Muscle of leg (tissue), 3 donors: ENCODE measurements at regions not wholly inside any gene's neighbourhood (a gene's known extent, or its start where the extent isn't known, plus 50 kb on each side); places are given as distances from the start of the nearest gene placed in this dataset.

ENCODE experiments used
- DNase-seq: peaks from one replicate; pipeline ENCODE4 v3.0.0; 2013
- H3K27ac ChIP-seq: one replicate; pipeline ENCODE4 v1.5.1; 2013; ENCODE audit warnings: mild to moderate bottlenecking, low read length, control low read depth
- H3K27me3 ChIP-seq: one replicate; pipeline ENCODE4 v1.6.1; 2013; ENCODE audit warnings: low read length; ENCODE audit not compliant: control insufficient read depth, insufficient read depth
- H3K36me3 ChIP-seq: one replicate; pipeline ENCODE4 v1.6.1; 2013; ENCODE audit warnings: low read length; ENCODE audit not compliant: control insufficient read depth, insufficient read depth
- H3K4me1 ChIP-seq: one replicate; pipeline ENCODE4 v1.6.1; 2013; ENCODE audit warnings: low read length; ENCODE audit not compliant: control insufficient read depth, insufficient read depth
- H3K4me3 ChIP-seq: one replicate; pipeline ENCODE4 v1.5.1; 2013; ENCODE audit warnings: low read length, control low read depth
- H3K9me3 ChIP-seq: replicated peaks from 2 replicates; pipeline ENCODE4 v1.6.1; 2013; ENCODE audit warnings: low read depth, low read length; ENCODE audit not compliant: control insufficient read depth
- WGBS: methylation state at CpG from one replicate; pipeline ENCODE4 v1.1.5; 2013; ENCODE audit warnings: missing lambda C conversion rate; ENCODE audit not compliant: insufficient coverage; 5-methylcytosine and 5-hydroxymethylcytosine counted together

DNA sequence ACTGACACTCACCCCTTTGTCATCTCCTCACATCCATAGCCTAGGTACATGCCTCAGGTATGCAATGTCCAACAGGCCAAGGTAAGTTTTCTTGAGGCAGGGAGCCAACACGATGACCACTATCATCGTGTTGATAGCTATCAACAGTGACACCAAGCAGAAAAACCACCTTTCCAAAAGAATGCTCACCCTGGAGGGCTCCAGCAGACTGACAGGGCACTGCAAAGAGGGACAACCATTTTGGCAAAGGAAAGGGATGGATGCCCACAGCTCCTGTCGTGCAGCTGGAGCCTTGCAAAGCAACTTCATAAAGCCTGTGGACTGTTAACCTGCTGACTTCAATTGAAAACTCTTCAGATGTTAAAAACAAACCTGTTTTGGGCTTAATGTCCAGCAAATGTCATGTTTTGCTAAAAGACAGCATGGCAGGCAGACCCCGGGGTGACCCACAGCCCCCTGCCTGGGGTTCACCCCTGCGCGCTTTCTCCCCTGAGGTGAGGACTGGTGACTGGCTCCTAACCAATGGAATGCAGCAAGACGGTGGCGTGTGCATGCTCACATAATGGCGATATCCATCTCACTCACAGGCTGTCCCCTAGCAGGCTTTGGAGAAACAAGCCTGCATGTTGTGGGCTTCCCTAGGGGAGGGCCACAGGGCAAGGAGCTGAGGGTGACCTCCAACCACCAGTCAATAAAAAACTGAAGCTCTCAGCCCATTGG lies 293.8 kb downstream of the TCERG1L start:
- DNase-seq = no peak
- no peak overlapping the region for H3K4me3 ChIP-seq
- WGBS = 66% methylated on average over 6 of the region's 9 CpGs
- no peaks in the 10 kb centered on the region for H3K36me3 ChIP-seq
- H3K27me3 ChIP-seq = peaks cover 17% of the 10 kb centered on the region
- H3K9me3 ChIP-seq = no peaks in the 10 kb centered on the region
- H3K4me1 ChIP-seq = peaks cover 3% of the 10 kb centered on the region
- no peak overlapping the region for H3K27ac ChIP-seq

DNA sequence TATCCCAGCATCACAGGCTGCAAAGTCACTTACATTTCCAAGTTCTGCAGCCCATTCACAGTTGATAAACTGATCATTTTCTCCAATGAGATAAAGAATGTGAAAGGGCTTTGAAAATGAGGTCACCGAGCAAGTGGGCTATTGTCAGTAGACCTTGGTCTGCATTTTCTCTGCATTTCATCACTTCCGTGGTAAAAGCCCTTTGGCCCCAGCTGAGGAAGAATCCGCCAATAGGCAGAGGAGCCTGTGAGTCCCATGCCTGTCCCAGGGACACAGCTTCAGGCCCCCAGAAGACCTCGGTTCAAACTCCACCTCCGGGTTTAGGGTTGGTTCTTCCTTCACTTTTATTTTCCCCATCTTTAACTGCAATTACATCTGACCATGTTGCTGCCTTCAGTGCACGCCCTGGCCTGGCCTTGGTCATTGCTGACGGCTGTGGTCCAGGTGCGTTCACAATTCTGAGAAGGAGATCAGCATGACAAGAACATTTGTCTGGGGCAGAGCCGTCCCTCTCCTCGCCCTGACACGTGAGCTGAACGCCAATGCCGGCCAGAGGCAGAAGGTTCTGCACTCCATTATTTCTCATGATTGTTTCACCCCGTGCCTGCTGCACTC lies 292.5 kb downstream of the TCERG1L start:
- no peak overlapping the region for H3K27ac ChIP-seq
- H3K4me3 ChIP-seq = no peak overlapping the region
- no peak for DNase-seq
- WGBS = 64% methylated on average over 14 of the region's 14 CpGs
- no peaks in the 10 kb centered on the region for H3K36me3 ChIP-seq
- H3K4me1 ChIP-seq = peaks cover 3% of the 10 kb centered on the region
- no peaks in the 10 kb centered on the region for H3K9me3 ChIP-seq
- peaks cover 21% of the 10 kb centered on the region for H3K27me3 ChIP-seq

GRCh38 chr10:131019696-131020095 lies 291.8 kb downstream of the TCERG1L start:
- H3K4me3 ChIP-seq = no peak overlapping the region
- H3K27ac ChIP-seq = no peak overlapping the region
- H3K4me1 ChIP-seq = peaks cover 3% of the 10 kb centered on the region
- H3K36me3 ChIP-seq = no peaks in the 10 kb centered on the region
- H3K27me3 ChIP-seq = peaks cover 21% of the 10 kb centered on the region
- H3K9me3 ChIP-seq = no peaks in the 10 kb centered on the region
- 74% methylated on average over 11 of the region's 11 CpGs for WGBS
- DNase-seq = no peak

DNA sequence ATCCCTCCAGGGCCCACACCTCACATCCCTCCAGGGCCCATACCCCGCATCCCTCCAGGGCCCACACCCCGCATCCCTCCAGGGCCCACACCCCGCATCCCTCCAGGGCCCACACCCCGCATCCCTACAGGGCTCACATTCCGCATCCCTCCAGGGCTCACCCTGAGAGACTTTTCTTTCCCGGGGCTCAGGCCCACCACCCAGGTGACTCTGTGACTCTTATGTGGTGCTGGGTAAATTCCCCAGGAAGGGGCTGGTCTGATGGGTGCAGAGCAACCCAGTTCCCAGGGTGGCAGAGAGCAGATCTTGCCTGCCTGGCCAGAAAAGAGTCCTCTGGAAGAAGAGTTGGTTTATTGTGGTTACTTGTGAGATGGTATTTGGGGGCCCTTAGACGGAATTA lies 290.7 kb downstream of the TCERG1L start:
- H3K36me3 ChIP-seq = no peaks in the 10 kb centered on the region
- peaks cover 21% of the 10 kb centered on the region for H3K27me3 ChIP-seq
- peaks cover 3% of the 10 kb centered on the region for H3K4me1 ChIP-seq
- H3K9me3 ChIP-seq = no peaks in the 10 kb centered on the region
- WGBS = 80% methylated on average over 1 of the region's 7 CpGs
- no peak overlapping the region for H3K4me3 ChIP-seq
- no peak overlapping the region for H3K27ac ChIP-seq
- DNase-seq = no peak

GRCh38 chr10:131021246-131021895 lies 290.1 kb downstream of the TCERG1L start:
- H3K4me3 ChIP-seq = no peak overlapping the region
- 64% methylated on average over 13 of the region's 16 CpGs for whole genome bisulfite sequencing
- H3K27me3 ChIP-seq = peaks cover 21% of the 10 kb centered on the region
- no peaks in the 10 kb centered on the region for H3K36me3 ChIP-seq
- H3K4me1 ChIP-seq = peaks cover 3% of the 10 kb centered on the region
- H3K27ac ChIP-seq = no peak overlapping the region
- DNase-seq = no peak
- H3K9me3 ChIP-seq = no peaks in the 10 kb centered on the region

- Histone ChIP-seq H3K4me3 (no peak overlapping the region), H3K27ac (no peak overlapping the region), H3K4me1 (peaks cover 3% of the 10 kb centered on the region), H3K27me3 (peaks cover 21% of the 10 kb centered on the region), H3K36me3 (no peaks in the 10 kb centered on the region), H3K9me3 (no peaks in the 10 kb centered on the region)
- WGBS = 48% methylated on average over 4 of the region's 4 CpGs
- peak; percentile 7 for DNase-seq
Measured at GRCh38 chr10:131021969-131022368, 289.6 kb downstream of the TCERG1L start.

- WGBS = 91% methylated on average over 10 of the region's 10 CpGs
- H3K27ac ChIP-seq = no peak overlapping the region
- H3K27me3 ChIP-seq = peaks cover 21% of the 10 kb centered on the region
Measured at GRCh38 chr10:131022369-131022768, 289.2 kb downstream of the TCERG1L start.

DNA sequence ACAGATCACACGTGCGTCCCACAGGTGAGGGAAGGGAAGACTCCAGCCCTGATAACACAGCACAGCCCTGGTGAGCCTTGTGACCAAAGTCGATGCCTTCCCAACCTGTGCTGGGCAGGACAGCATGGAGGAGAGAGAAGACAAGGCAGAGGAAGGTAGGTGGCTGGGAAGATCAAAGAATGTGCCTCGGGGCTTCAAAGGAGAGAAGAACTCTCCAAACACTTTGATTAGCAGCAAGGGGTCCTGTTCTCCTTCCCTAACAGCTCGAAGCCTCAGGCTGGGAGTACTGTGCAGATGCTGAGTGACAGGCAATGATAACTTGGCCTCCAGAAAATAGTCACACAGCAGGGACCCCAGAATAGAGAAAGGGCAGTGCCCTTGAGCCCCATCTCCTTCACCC lies 288.5 kb downstream of the TCERG1L start:
- Histone ChIP-seq H3K4me3 (no peak overlapping the region), H3K9me3 (no peaks in the 10 kb centered on the region)

More at GRCh38 chr10:131022369-131022768, 289.2 kb downstream of the TCERG1L start:
- Histone ChIP-seq H3K9me3 (no peaks in the 10 kb centered on the region), H3K36me3 (no peaks in the 10 kb centered on the region), H3K4me3 (no peak overlapping the region), H3K4me1 (peaks cover 3% of the 10 kb centered on the region)
- DNase-seq = no peak

GRCh38 chr10:131024259-131025131 lies 287.0 kb downstream of the TCERG1L start:
- no peak for DNase-seq
- peaks cover 3% of the 10 kb centered on the region for H3K4me1 ChIP-seq
- H3K27me3 ChIP-seq = peaks cover 16% of the 10 kb centered on the region
- H3K4me3 ChIP-seq = no peak overlapping the region
- H3K36me3 ChIP-seq = no peaks in the 10 kb centered on the region
- no peak overlapping the region for H3K27ac ChIP-seq
- H3K9me3 ChIP-seq = no peaks in the 10 kb centered on the region
- 83% methylated on average over 16 of the region's 17 CpGs for WGBS

More for the DNA sequence above, 288.5 kb downstream of the TCERG1L start:
- Histone ChIP-seq H3K36me3 (no peaks in the 10 kb centered on the region), H3K4me1 (peaks cover 3% of the 10 kb centered on the region), H3K27me3 (peaks cover 19% of the 10 kb centered on the region), H3K27ac (no peak overlapping the region)
- no peak for DNase-seq
- 71% methylated on average over 2 of the region's 5 CpGs for WGBS

- WGBS = 84% methylated on average over 9 of the region's 9 CpGs
- no peak for DNase-seq
- Histone ChIP-seq H3K9me3 (no peaks in the 10 kb centered on the region), H3K27me3 (peaks cover 11% of the 10 kb centered on the region), H3K4me1 (peaks cover 3% of the 10 kb centered on the region), H3K4me3 (no peak overlapping the region), H3K27ac (no peak overlapping the region), H3K36me3 (no peaks in the 10 kb centered on the region)
Measured at GRCh38 chr10:131025333-131025732, 286.2 kb downstream of the TCERG1L start.
